HepG2 (cell line): ENCODE measurements at regions not wholly inside any gene's neighbourhood (a gene's known extent, or its start where the extent isn't known, plus 50 kb on each side); places are given as distances from the start of the nearest gene placed in this dataset.

ENCODE experiments used
- ATAC-seq: fragments of 200-7000 bp; cut with Tn5 transposase; 3 replicates; pipeline ENCODE4 v1.9.1; 2020; ENCODE audit warnings: mild to moderate bottlenecking, moderate library complexity
- BruUV-seq: library from RNA; stranded (reverse); fragments of 400-500 nt; replicated peaks from 2 replicates; lab custom pipeline; 2021; lab: Mats Ljungman, UMichigan
- CTCF ChIA-PET: fragments of 300-600 bp; formaldehyde crosslinking; extraction: SDS; loops from one replicate; lab custom pipeline; 2021; ENCODE audit warnings: low total read pairs, inconsistent platforms, low intra/inter-chr PET ratio; lab: Yijun Ruan, JAX
- POLR2A ChIA-PET: fragments of 350-600 bp; sonication (Branson Sonifier 250); formaldehyde crosslinking; loops from one replicate; lab custom pipeline; 2020; ENCODE audit warnings: antibody characterized with exemption, inconsistent platforms; lab: Yijun Ruan, JAX
- DNase-seq: peaks from one replicate; pipeline ENCODE4 v3.0.0-alpha.2; 2015; ENCODE audit warnings: low spot score
- FAIRE-seq: peaks from 3 replicates; lab custom pipeline; 2011; peaks lifted over from hg19 to GRCh38; lab: Jason Lieb, UNC
- H2AFZ ChIP-seq: one replicate; pipeline ENCODE4 v1.6.1; 2011; ENCODE audit warnings: low read length, inconsistent platforms
- H3K27ac ChIP-seq: fragments of 300-600 bp; 3 replicates; pipeline ENCODE4 v1.8.0; 2011; ENCODE audit warnings: mixed run types, mild to moderate bottlenecking, mixed read lengths, low read length, inconsistent platforms; ENCODE audit not compliant: insufficient read depth; ENCODE audit errors: extremely low read length
- H3K27me3 ChIP-seq, 2 experiments: fragments of 200-600 bp in 1 of 2; 2 replicates in 1 of 2; 3 replicates in 1 of 2; pipeline versions ENCODE4 v1.6.0 to v1.8.0; 2011; ENCODE audit warnings: low read length in 2 of 2, mild to moderate bottlenecking in 2 of 2, moderate library complexity in 2 of 2, inconsistent platforms in 1 of 2; ENCODE audit not compliant: insufficient read depth in 2 of 2, control insufficient read depth in 1 of 2
- H3K36me3 ChIP-seq, 2 experiments: fragments of 200-600 bp in 1 of 2; replicated peaks in 1 of 2; 2 replicates in 1 of 2; 3 replicates in 1 of 2; pipeline versions ENCODE4 v1.5.1 to v1.8.0; 2011; ENCODE audit warnings: low read length in 2 of 2, inconsistent platforms in 1 of 2; ENCODE audit not compliant: insufficient read depth in 2 of 2, control insufficient read depth in 1 of 2
- H3K4me1 ChIP-seq: 2 replicates; pipeline ENCODE4 v1.5.1; 2012; ENCODE audit warnings: low read length, inconsistent platforms; ENCODE audit not compliant: insufficient read depth
- H3K4me2 ChIP-seq: 2 replicates; pipeline ENCODE4 v1.6.0; 2011; ENCODE audit warnings: low read depth, low read length, inconsistent platforms
- H3K4me3 ChIP-seq, 3 experiments: fragments of 200-600 bp in 1 of 3; sonication (generic), shearing (Covaris generic) in 1 of 3; replicated peaks in 1 of 3; 2 replicates each; pipeline ENCODE4 v1.5.1; 2011 to 2016; ENCODE audit warnings: low read length in 3 of 3, inconsistent platforms in 2 of 3, low read depth in 2 of 3, mild to moderate bottlenecking in 2 of 3, control low read depth in 1 of 3, mixed read lengths in 1 of 3; ENCODE audit not compliant: insufficient read depth in 1 of 3
- H3K79me2 ChIP-seq: one replicate; pipeline ENCODE4 v1.6.1; 2011; ENCODE audit warnings: low read length, inconsistent platforms; ENCODE audit not compliant: insufficient read depth
- H3K9ac ChIP-seq: 2 replicates; pipeline ENCODE4 v1.6.0; 2011; ENCODE audit warnings: mild to moderate bottlenecking, low read depth, low read length, inconsistent platforms; ENCODE audit not compliant: insufficient read depth
- H3K9me3 ChIP-seq: 2 replicates; pipeline ENCODE4 v1.5.1; 2012; ENCODE audit warnings: mild to moderate bottlenecking, low read length
- H4K20me1 ChIP-seq: 2 replicates; pipeline ENCODE4 v1.6.0; 2011; ENCODE audit warnings: inconsistent platforms, mild to moderate bottlenecking, low read length, moderate library complexity; ENCODE audit not compliant: insufficient read depth
- FOXP4 ChIP-seq: sonication (generic); formaldehyde crosslinking; IDR thresholded peaks from 2 replicates; pipeline ENCODE4 v1.4.0; 2020; ENCODE audit warnings: missing genetic modification reagents
- MBD4 ChIP-seq: IDR thresholded peaks from 2 replicates; pipeline ENCODE4 v1.6.1; 2012; ENCODE audit warnings: low read length, inconsistent platforms, borderline replicate concordance
- RCOR2 ChIP-seq: IDR thresholded peaks from 2 replicates; pipeline ENCODE4 v1.6.1; 2016; ENCODE audit warnings: missing biosample characterization, missing genetic modification reagents
- RFX1 ChIP-seq: fragments of 450-650 bp; IDR thresholded peaks from 2 replicates; pipeline ENCODE4 v1.6.1; 2017
- RXRB ChIP-seq: IDR thresholded peaks from 2 replicates; pipeline ENCODE4 v1.6.1; 2016; ENCODE audit warnings: borderline replicate concordance, missing genetic modification reagents, missing compliant biosample characterization
- TEAD3 ChIP-seq: optimal IDR thresholded peaks from 2 replicates; pipeline ENCODE3; 2016; ENCODE audit warnings: borderline replicate concordance
- ZNF512B ChIP-seq: sonication (generic); formaldehyde crosslinking; IDR thresholded peaks from 2 replicates; pipeline ENCODE4 v1.5.1; 2020; ENCODE audit warnings: missing genetic modification reagents, mild to moderate bottlenecking, borderline replicate concordance
- ZNF891 ChIP-seq: sonication (generic); formaldehyde crosslinking; IDR thresholded peaks from 2 replicates; pipeline ENCODE4 v1.5.0; 2020; ENCODE audit warnings: mild to moderate bottlenecking, missing genetic modification reagents
- WGBS: methylation state at CpG from one replicate; pipeline ENCODE4 v1.1.6; 2017; ENCODE audit warnings: low lambda C conversion rate; 5-methylcytosine and 5-hydroxymethylcytosine counted together
- in situ Hi-C: cut with HindIII; loops from 2 replicates; pipeline ENCODE4 v1.10.0; 2017; ENCODE audit warnings: low pct_unique_long_range_greater_than_20kb; ENCODE audit not compliant: extremely low pct_ligation_motif_present
- intact Hi-C: fragments of 100-400 bp; cut with micrococcal nuclease; formaldehyde crosslinking; loops from one replicate; pipeline ENCODE4 v1.10.0; 2022; ENCODE audit not compliant: unreplicated experiment
- TF ChIP-seq, protein P1 (sequence below): sonication (generic); formaldehyde crosslinking; IDR thresholded peaks from 2 replicates; pipeline ENCODE4 v1.8.1; 2023; ENCODE audit warnings: mild to moderate bottlenecking, missing genetic modification reagents
- TF ChIP-seq, protein P2 (sequence below): IDR thresholded peaks from 2 replicates; pipeline ENCODE4 v1.6.1; 2016; ENCODE audit warnings: mild to moderate bottlenecking
- TF ChIP-seq, protein P3 (sequence below): sonication (generic); formaldehyde crosslinking; IDR thresholded peaks from 2 replicates; pipeline ENCODE4 v1.4.0; 2020; ENCODE audit warnings: mild to moderate bottlenecking, missing genetic modification reagents

DNA sequence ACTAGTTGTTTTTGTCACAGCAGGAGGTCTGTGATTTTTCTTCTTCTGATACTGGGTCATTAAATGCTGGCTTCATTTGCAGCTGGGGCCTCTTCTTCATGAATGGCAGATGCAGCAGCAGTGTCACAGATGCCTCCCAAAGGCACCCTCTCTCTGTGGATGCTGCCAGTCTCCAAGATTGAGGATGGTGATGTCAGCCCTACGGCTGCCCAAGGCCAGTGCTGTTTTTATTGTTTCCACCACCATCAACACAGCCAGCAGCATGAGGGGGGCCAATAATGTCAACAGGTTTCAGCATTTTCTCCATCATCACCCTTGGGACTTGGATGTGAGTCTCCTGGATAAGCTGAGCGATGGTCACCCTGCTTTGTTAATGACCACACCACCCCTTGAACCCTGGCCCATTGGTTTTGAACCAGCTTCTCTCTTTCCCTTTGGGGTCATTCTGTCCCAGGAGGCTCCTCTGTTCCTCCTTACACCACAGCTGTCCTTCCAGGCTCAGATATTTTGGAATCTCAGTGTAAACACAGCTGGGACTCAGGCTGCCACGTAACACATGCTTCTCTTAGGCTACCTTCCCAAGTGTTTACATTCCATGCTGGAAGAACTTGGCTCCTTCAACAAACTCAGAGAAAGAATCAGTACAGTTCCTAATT is 151.7 kb upstream of the DDHD1 start:
- H3K4me3 ChIP-seq: no peak overlapping the region
- FAIRE-seq (no peak), ATAC-seq (no peak)
- no peaks in the 10 kb centered on the region for H3K79me2 ChIP-seq
- CTCF ChIA-PET: interaction anchor here (1.1 kb wide), 1 partner anchor 8 kb away, joined by 3 read pairs; no protein-coding TSS in a partner anchor
- H4K20me1 ChIP-seq: no peaks in the 10 kb centered on the region
- BruUV-seq: no TSS peak
- WGBS: 47% methylated on average over 3 of the region's 3 CpGs
- in situ Hi-C loops: no loop called here
- TF ChIP-seq ZNF512B (CRISPR knock-in tag): no peak
- TF ChIP-seq ZNF891 (CRISPR knock-in tag): no peak
- TF ChIP-seq MBD4: no peak
- TF ChIP-seq, protein P1, sequence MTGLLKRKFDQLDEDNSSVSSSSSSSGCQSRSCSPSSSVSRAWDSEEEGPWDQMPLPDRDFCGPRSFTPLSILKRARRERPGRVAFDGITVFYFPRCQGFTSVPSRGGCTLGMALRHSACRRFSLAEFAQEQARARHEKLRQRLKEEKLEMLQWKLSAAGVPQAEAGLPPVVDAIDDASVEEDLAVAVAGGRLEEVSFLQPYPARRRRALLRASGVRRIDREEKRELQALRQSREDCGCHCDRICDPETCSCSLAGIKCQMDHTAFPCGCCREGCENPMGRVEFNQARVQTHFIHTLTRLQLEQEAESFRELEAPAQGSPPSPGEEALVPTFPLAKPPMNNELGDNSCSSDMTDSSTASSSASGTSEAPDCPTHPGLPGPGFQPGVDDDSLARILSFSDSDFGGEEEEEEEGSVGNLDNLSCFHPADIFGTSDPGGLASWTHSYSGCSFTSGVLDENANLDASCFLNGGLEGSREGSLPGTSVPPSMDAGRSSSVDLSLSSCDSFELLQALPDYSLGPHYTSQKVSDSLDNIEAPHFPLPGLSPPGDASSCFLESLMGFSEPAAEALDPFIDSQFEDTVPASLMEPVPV (CRISPR knock-in tag): no peak
- TF ChIP-seq, protein P2, sequence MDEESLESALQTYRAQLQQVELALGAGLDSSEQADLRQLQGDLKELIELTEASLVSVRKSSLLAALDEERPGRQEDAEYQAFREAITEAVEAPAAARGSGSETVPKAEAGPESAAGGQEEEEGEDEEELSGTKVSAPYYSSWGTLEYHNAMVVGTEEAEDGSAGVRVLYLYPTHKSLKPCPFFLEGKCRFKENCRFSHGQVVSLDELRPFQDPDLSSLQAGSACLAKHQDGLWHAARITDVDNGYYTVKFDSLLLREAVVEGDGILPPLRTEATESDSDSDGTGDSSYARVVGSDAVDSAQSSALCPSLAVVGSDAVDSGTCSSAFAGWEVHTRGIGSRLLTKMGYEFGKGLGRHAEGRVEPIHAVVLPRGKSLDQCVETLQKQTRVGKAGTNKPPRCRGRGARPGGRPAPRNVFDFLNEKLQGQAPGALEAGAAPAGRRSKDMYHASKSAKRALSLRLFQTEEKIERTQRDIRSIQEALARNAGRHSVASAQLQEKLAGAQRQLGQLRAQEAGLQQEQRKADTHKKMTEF: no peak
- TF ChIP-seq, protein P3, sequence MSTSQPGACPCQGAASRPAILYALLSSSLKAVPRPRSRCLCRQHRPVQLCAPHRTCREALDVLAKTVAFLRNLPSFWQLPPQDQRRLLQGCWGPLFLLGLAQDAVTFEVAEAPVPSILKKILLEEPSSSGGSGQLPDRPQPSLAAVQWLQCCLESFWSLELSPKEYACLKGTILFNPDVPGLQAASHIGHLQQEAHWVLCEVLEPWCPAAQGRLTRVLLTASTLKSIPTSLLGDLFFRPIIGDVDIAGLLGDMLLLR (CRISPR knock-in tag): no peak
- no peak for TF ChIP-seq RXRB (CRISPR knock-in tag)
- TF ChIP-seq RCOR2: no peak
- no peak for TF ChIP-seq RFX1
- TF ChIP-seq TEAD3 (CRISPR knock-in tag): no peak
- no peak for TF ChIP-seq FOXP4
- TF ChIP-seq, all 625 proteins: peak for 0
- H3K9me3 ChIP-seq: no peaks in the 10 kb centered on the region
- no peak overlapping the region for H3K4me2 ChIP-seq
- no peak overlapping the region for H3K9ac ChIP-seq
- H2AFZ ChIP-seq: no peak overlapping the region
- H3K36me3 ChIP-seq: no peaks in the 10 kb centered on the region
- POLR2A ChIA-PET: no interaction called here
- H3K4me1 ChIP-seq: peaks cover 9% of the 10 kb centered on the region
- no peak for DNase-seq
- no peak overlapping the region for H3K27ac ChIP-seq
- intact Hi-C loops: loop anchor here (5.0 to 10.0 kb wide), 2 partner anchors 250 to 483 kb away; no protein-coding TSS in a partner anchor
- H3K27me3 ChIP-seq: peaks cover 1 to 3% of the 10 kb centered on the region in 2 experiments; a peak in 3 of 5 replicates
